HL-60 (cell line): ENCODE measurements at regions not wholly inside any gene's neighbourhood (a gene's known extent, or its start where the extent isn't known, plus 50 kb on each side); places are given as distances from the start of the nearest gene placed in this dataset.

ENCODE experiments used
- DNase-seq, 2 experiments: peaks; one replicate each; pipeline ENCODE4 v3.0.0-alpha.2; 2010 to 2020; ENCODE audit warnings: low read depth in 1 of 2, low spot score in 1 of 2
- H3K27ac ChIP-seq: fragments of 250-450 bp; sonication (Bioruptor Pico); replicated peaks from 2 replicates; pipeline ENCODE4 v1.5.1; 2020; ENCODE audit warnings: mild to moderate bottlenecking, moderate library complexity
- H3K27me3 ChIP-seq: fragments of 250-450 bp; sonication (Bioruptor Pico); 2 replicates; pipeline ENCODE4 v1.5.1; 2021; ENCODE audit warnings: mild to moderate bottlenecking, moderate library complexity; ENCODE audit not compliant: insufficient read depth, poor library complexity, severe bottlenecking
- H3K4me3 ChIP-seq: replicated peaks from 2 replicates; pipeline ENCODE4 v1.5.1; 2011; ENCODE audit warnings: mild to moderate bottlenecking, control low read depth, low read length; ENCODE audit not compliant: insufficient read depth
- GABPA ChIP-seq: IDR thresholded peaks from 2 replicates; pipeline ENCODE4 v1.6.1; 2012; ENCODE audit warnings: low read depth
- POLR2AphosphoS5 ChIP-seq: IDR thresholded peaks from 2 replicates; pipeline ENCODE4 v1.6.1; 2012; ENCODE audit warnings: low read depth
- SPI1 ChIP-seq: IDR thresholded peaks from 2 replicates; pipeline ENCODE4 v1.6.1; 2012; ENCODE audit warnings: low read depth, mild to moderate bottlenecking, borderline replicate concordance
- TF ChIP-seq, protein P1 (sequence below): IDR thresholded peaks from 2 replicates; pipeline ENCODE4 v1.6.1; 2012; ENCODE audit warnings: low read depth; ENCODE audit not compliant: insufficient replicate concordance
- TF ChIP-seq, protein P2 (sequence below): IDR thresholded peaks from one replicate; pipeline ENCODE4 v1.5.1; 2011; ENCODE audit warnings: low read length, control low read depth, inconsistent platforms; ENCODE audit not compliant: insufficient read depth

GRCh38 chr3:140850210-140850955 is 91.3 kb upstream of the SLC25A36 start:
- H3K27me3 ChIP-seq: no peaks in the 10 kb centered on the region
- DNase-seq: no peak
- no peak for TF ChIP-seq POLR2AphosphoS5
- TF ChIP-seq SPI1: no peak
- TF ChIP-seq, protein P1, sequence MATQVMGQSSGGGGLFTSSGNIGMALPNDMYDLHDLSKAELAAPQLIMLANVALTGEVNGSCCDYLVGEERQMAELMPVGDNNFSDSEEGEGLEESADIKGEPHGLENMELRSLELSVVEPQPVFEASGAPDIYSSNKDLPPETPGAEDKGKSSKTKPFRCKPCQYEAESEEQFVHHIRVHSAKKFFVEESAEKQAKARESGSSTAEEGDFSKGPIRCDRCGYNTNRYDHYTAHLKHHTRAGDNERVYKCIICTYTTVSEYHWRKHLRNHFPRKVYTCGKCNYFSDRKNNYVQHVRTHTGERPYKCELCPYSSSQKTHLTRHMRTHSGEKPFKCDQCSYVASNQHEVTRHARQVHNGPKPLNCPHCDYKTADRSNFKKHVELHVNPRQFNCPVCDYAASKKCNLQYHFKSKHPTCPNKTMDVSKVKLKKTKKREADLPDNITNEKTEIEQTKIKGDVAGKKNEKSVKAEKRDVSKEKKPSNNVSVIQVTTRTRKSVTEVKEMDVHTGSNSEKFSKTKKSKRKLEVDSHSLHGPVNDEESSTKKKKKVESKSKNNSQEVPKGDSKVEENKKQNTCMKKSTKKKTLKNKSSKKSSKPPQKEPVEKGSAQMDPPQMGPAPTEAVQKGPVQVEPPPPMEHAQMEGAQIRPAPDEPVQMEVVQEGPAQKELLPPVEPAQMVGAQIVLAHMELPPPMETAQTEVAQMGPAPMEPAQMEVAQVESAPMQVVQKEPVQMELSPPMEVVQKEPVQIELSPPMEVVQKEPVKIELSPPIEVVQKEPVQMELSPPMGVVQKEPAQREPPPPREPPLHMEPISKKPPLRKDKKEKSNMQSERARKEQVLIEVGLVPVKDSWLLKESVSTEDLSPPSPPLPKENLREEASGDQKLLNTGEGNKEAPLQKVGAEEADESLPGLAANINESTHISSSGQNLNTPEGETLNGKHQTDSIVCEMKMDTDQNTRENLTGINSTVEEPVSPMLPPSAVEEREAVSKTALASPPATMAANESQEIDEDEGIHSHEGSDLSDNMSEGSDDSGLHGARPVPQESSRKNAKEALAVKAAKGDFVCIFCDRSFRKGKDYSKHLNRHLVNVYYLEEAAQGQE: no peak
- no peak for TF ChIP-seq GABPA
- TF ChIP-seq, protein P2, sequence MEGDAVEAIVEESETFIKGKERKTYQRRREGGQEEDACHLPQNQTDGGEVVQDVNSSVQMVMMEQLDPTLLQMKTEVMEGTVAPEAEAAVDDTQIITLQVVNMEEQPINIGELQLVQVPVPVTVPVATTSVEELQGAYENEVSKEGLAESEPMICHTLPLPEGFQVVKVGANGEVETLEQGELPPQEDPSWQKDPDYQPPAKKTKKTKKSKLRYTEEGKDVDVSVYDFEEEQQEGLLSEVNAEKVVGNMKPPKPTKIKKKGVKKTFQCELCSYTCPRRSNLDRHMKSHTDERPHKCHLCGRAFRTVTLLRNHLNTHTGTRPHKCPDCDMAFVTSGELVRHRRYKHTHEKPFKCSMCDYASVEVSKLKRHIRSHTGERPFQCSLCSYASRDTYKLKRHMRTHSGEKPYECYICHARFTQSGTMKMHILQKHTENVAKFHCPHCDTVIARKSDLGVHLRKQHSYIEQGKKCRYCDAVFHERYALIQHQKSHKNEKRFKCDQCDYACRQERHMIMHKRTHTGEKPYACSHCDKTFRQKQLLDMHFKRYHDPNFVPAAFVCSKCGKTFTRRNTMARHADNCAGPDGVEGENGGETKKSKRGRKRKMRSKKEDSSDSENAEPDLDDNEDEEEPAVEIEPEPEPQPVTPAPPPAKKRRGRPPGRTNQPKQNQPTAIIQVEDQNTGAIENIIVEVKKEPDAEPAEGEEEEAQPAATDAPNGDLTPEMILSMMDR: no peak
- H3K27ac ChIP-seq: no peak overlapping the region
- no peak overlapping the region for H3K4me3 ChIP-seq

- DNase-seq: no peak
- Histone ChIP-seq H3K27me3 (no peaks in the 10 kb centered on the region), H3K4me3 (no peak overlapping the region), H3K27ac (no peak overlapping the region)
- no peak for TF ChIP-seq GABPA
- TF ChIP-seq SPI1: no peak
- TF ChIP-seq POLR2AphosphoS5: no peak
- TF ChIP-seq, protein P1: no peak
- TF ChIP-seq, protein P2: no peak
These were observed 86.7 kb upstream of the SLC25A36 start for GRCh38 chr3:140854961-140855360.

DNA sequence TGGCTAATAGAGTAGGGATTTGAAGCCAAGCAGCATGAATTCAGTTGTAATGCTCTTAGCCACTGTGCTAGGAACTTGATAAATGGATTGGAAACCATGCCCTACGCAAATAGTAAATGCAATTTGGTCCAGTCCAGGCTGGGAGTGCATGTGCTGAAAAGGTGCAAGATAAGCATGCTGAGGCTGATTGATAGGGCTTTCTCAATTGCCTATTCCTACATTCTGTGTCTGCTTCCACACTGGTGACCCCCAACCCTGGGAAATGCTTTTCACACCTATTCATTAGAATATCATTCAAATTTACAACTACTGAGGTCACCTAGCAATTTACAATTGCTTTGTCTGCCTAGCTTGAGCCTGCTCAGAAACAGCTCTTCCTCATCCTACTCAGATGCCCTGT is 84.7 kb upstream of the SLC25A36 start:
- Histone ChIP-seq H3K27ac (no peak overlapping the region), H3K27me3 (no peaks in the 10 kb centered on the region), H3K4me3 (no peak overlapping the region)
- no peak for DNase-seq
- TF ChIP-seq, protein P1: no peak
